GM21619 (cell line): ENCODE measurements at regions not wholly inside any gene's neighbourhood (a gene's known extent, or its start where the extent isn't known, plus 50 kb on each side); places are given as distances from the start of the nearest gene placed in this dataset.

ENCODE experiments used
- ATAC-seq: cut with Tn5 transposase; IDR thresholded peaks from one replicate; pipeline ENCODE4 v1.9.1; 2021; ENCODE audit not compliant: unreplicated experiment

GRCh38 chr7:131745390-131746248 lies 189.2 kb upstream of the PODXL start:
- no peak for ATAC-seq

GRCh38 chr7:131741446-131741845 lies 185.0 kb upstream of the PODXL start:
- ATAC-seq: no peak

GRCh38 chr7:131737746-131738465 lies 181.5 kb upstream of the PODXL start:
- ATAC-seq: no peak

GRCh38 chr7:131735101-131735500 lies 178.7 kb upstream of the PODXL start:
- no peak for ATAC-seq

GRCh38 chr7:131733604-131734003 lies 177.2 kb upstream of the PODXL start:
- ATAC-seq: no peak

GRCh38 chr7:131727189-131727588 lies 170.8 kb upstream of the PODXL start:
- no peak for ATAC-seq

- no peak for ATAC-seq
Measured at GRCh38 chr7:131726686-131727085, 170.3 kb upstream of the PODXL start.

- ATAC-seq: no peak
Measured at GRCh38 chr7:131726031-131726430, 169.6 kb upstream of the PODXL start.

- ATAC-seq: no peak
Measured at GRCh38 chr7:131724776-131725345, 168.4 kb upstream of the PODXL start.

- ATAC-seq: no peak
Measured at GRCh38 chr7:131723926-131724325, 167.5 kb upstream of the PODXL start.

- no peak for ATAC-seq
Measured at GRCh38 chr7:131722371-131722770, 165.9 kb upstream of the PODXL start.

GRCh38 chr7:131721660-131722059 lies 165.2 kb upstream of the PODXL start:
- no peak for ATAC-seq

- no peak for ATAC-seq
Measured at GRCh38 chr7:131720703-131721102, 164.3 kb upstream of the PODXL start.

- no peak for ATAC-seq
Measured at GRCh38 chr7:131717181-131717580, 160.8 kb upstream of the PODXL start.

GRCh38 chr7:131699323-131699722 lies 142.9 kb upstream of the PODXL start:
- ATAC-seq: no peak

- ATAC-seq: no peak
Measured at GRCh38 chr7:131692131-131692960, 135.9 kb upstream of the PODXL start.

- ATAC-seq: no peak
Measured at GRCh38 chr7:131691454-131692130, 135.2 kb upstream of the PODXL start.

- no peak for ATAC-seq
Measured at GRCh38 chr7:131690441-131690840, 134.0 kb upstream of the PODXL start.

- no peak for ATAC-seq
Measured at GRCh38 chr7:131689662-131690234, 133.3 kb upstream of the PODXL start.
